ENCODE measurements at regions not wholly inside any gene's neighbourhood (a gene's known extent, or its start where the extent isn't known, plus 50 kb on each side); places are given as distances from the start of the nearest gene placed in this dataset.
"Not testable (repeated sequence)": the region's sequence is repeated elsewhere in the genome, so short reads cannot be mapped to it uniquely, and the experiment has no call there.

GRCh38 chr1:64405833-64406232 lies 64.1 kb upstream of the CACHD1 start:
- no peaks in the 10 kb centered on the region for H3K9me3 ChIP-seq (replicated peaks; ENCODE audit: control insufficient read depth, insufficient read depth, low read depth, low read length)
- H3K4me2 ChIP-seq (ENCODE audit: insufficient read depth, low read length) = no peak overlapping the region
- intact Hi-C loops (cut with micrococcal nuclease) = no loop called here
- no peaks in the 10 kb centered on the region for H4K20me1 ChIP-seq (replicated peaks; ENCODE audit: control insufficient read depth, insufficient read depth, low read length)
- in situ Hi-C loops (cut with MboI) = no loop called here
- ChIA-PET POLR2A (interaction anchor here (0.6 kb wide), 1 partner anchor 38 kb away, joined by 4 read pairs; no protein-coding TSS in a partner anchor), CTCF (ENCODE audit: low intra/inter-chr PET ratio) (no interaction called here)
- TF ChIP-seq L3MBTL2 (IDR thresholded peaks at IDR 0.05) = no peak
- H3K27me3 ChIP-seq (ENCODE audit: control insufficient read depth in 2 of 2, insufficient read depth in 2 of 2, low read length in 2 of 2) = no peaks in the 10 kb centered on the region; a peak in 1 of 5 replicates
- FAIRE-seq (no peak), ATAC-seq (no peak), DNase-seq (ENCODE audit: extremely low read depth in 1 of 4, low spot score in 3 of 4) (no peak)
- H3K4me1 ChIP-seq (replicated peaks in 1 of 2; ENCODE audit: control insufficient read depth in 2 of 2, insufficient read depth in 2 of 2, low read length in 2 of 2) = no peaks in the 10 kb centered on the region
- no peak overlapping the region for H3K9ac ChIP-seq (ENCODE audit: insufficient read depth in 1 of 2, low read depth in 2 of 2, low read length in 2 of 2)
- BruUV-seq (replicated peaks) = no TSS peak
- H3K79me2 ChIP-seq (ENCODE audit: control insufficient read depth, insufficient read depth, low read length) = no peaks in the 10 kb centered on the region
- no peaks in the 10 kb centered on the region for H3K9me1 ChIP-seq (ENCODE audit: control insufficient read depth, insufficient read depth, low read length)
- no peaks in the 10 kb centered on the region for H3K36me3 ChIP-seq (ENCODE audit: control insufficient read depth, insufficient read depth, low read length)
- H2AFZ ChIP-seq (ENCODE audit: low read depth, low read length) = no peak overlapping the region
- no peak overlapping the region for H3K27ac ChIP-seq (ENCODE audit: extremely low read depth, low read depth, low read length)
- H3K4me3 ChIP-seq = no peak overlapping the region
- WGBS (ENCODE audit: insufficient coverage, low coverage, missing lambda C conversion rate) = 0% methylated on average over 1 of the region's 1 CpG

- ATAC-seq (no peak), DNase-seq (ENCODE audit: extremely low read depth in 1 of 4, low spot score in 3 of 4) (no peak), FAIRE-seq (no peak)
- BruUV-seq (replicated peaks) = no TSS peak
- in situ Hi-C loops (cut with MboI) = no loop called here
- no peaks in the 10 kb centered on the region for H3K9me1 ChIP-seq (ENCODE audit: control insufficient read depth, insufficient read depth, low read length)
- POLR2A ChIA-PET = no interaction called here
- no peak overlapping the region for H3K4me2 ChIP-seq (ENCODE audit: insufficient read depth, low read length)
- no peaks in the 10 kb centered on the region; a peak in 1 of 5 replicates for H3K27me3 ChIP-seq (ENCODE audit: control insufficient read depth in 2 of 2, insufficient read depth in 2 of 2, low read length in 2 of 2)
- H3K27ac ChIP-seq (ENCODE audit: extremely low read depth, low read depth, low read length) = no peak overlapping the region
- no peak overlapping the region for H3K4me3 ChIP-seq
- no peaks in the 10 kb centered on the region for H3K36me3 ChIP-seq (ENCODE audit: control insufficient read depth, insufficient read depth, low read length)
- no peaks in the 10 kb centered on the region for H4K20me1 ChIP-seq (replicated peaks; ENCODE audit: control insufficient read depth, insufficient read depth, low read length)
- no peak overlapping the region for H2AFZ ChIP-seq (ENCODE audit: low read depth, low read length)
- CTCF ChIA-PET (ENCODE audit: low intra/inter-chr PET ratio) = no interaction called here
- H3K79me2 ChIP-seq (ENCODE audit: control insufficient read depth, insufficient read depth, low read length) = no peaks in the 10 kb centered on the region
- H3K9ac ChIP-seq (ENCODE audit: insufficient read depth in 1 of 2, low read depth in 2 of 2, low read length in 2 of 2) = no peak overlapping the region
- H3K9me3 ChIP-seq (replicated peaks; ENCODE audit: control insufficient read depth, insufficient read depth, low read depth, low read length) = no peaks in the 10 kb centered on the region
- intact Hi-C loops (cut with micrococcal nuclease) = no loop called here
- no peak for TF ChIP-seq SMARCE1 (IDR thresholded peaks at IDR 0.05)
- 6% methylated on average over 1 of the region's 1 CpG for whole genome bisulfite sequencing (ENCODE audit: insufficient coverage, low coverage, missing lambda C conversion rate)
- H3K4me1 ChIP-seq (replicated peaks in 1 of 2; ENCODE audit: control insufficient read depth in 2 of 2, insufficient read depth in 2 of 2, low read length in 2 of 2) = no peaks in the 10 kb centered on the region
Measured at GRCh38 chr1:64410217-64410616, 59.7 kb upstream of the CACHD1 start.

- H3K27me3 ChIP-seq (ENCODE audit: control insufficient read depth in 2 of 2, insufficient read depth in 2 of 2, low read length in 2 of 2); H3K4me3 ChIP-seq; FAIRE-seq; BruUV-seq (replicated peaks); H4K20me1 ChIP-seq (replicated peaks; ENCODE audit: control insufficient read depth, insufficient read depth, low read length); ATAC-seq; CTCF ChIA-PET (ENCODE audit: low intra/inter-chr PET ratio); POLR2A ChIA-PET; H3K4me1 ChIP-seq (replicated peaks in 1 of 2; ENCODE audit: control insufficient read depth in 2 of 2, insufficient read depth in 2 of 2, low read length in 2 of 2); H2AFZ ChIP-seq (ENCODE audit: low read depth, low read length); intact Hi-C loops (cut with micrococcal nuclease); DNase-seq (ENCODE audit: extremely low read depth in 1 of 4, low spot score in 3 of 4); H3K4me2 ChIP-seq (ENCODE audit: insufficient read depth, low read length); H3K9me3 ChIP-seq (replicated peaks; ENCODE audit: control insufficient read depth, insufficient read depth, low read depth, low read length); H3K27ac ChIP-seq (ENCODE audit: extremely low read depth, low read depth, low read length); in situ Hi-C loops (cut with MboI); H3K9ac ChIP-seq (ENCODE audit: insufficient read depth in 1 of 2, low read depth in 2 of 2, low read length in 2 of 2); H3K9me1 ChIP-seq (ENCODE audit: control insufficient read depth, insufficient read depth, low read length); H3K36me3 ChIP-seq (ENCODE audit: control insufficient read depth, insufficient read depth, low read length); H3K79me2 ChIP-seq (ENCODE audit: control insufficient read depth, insufficient read depth, low read length): not testable (repeated sequence)
- WGBS (ENCODE audit: insufficient coverage, low coverage, missing lambda C conversion rate) = 34% methylated on average over 4 of the region's 56 CpGs
Measured at GRCh38 chr1:64414855-64415546, 54.9 kb upstream of the CACHD1 start.

Measured in K562 (cell line).